Panc1 (cell line): ENCODE measurements at regions not wholly inside any gene's neighbourhood (a gene's known extent, or its start where the extent isn't known, plus 50 kb on each side); places are given as distances from the start of the nearest gene placed in this dataset.
"Not testable (repeated sequence)": the region's sequence is repeated elsewhere in the genome, so short reads cannot be mapped to it uniquely, and the experiment has no call there.

Source experiments
- TF ChIP-seq, protein P1 (sequence below), 2 experiments: IDR thresholded peaks; 2 replicates each; pipeline ENCODE4 v1.6.1; 2011 to 2012; ENCODE audit warnings: low read depth in 2 of 2, control low read depth in 1 of 2, low read length in 1 of 2, mild to moderate bottlenecking in 1 of 2, moderate library complexity in 1 of 2; ENCODE audit not compliant: insufficient read depth in 1 of 2
- TF ChIP-seq, protein P2 (sequence below): fragments of 450-650 bp; IDR thresholded peaks from 2 replicates; pipeline ENCODE4 v1.5.1; 2017; ENCODE audit warnings: mild to moderate bottlenecking

DNA sequence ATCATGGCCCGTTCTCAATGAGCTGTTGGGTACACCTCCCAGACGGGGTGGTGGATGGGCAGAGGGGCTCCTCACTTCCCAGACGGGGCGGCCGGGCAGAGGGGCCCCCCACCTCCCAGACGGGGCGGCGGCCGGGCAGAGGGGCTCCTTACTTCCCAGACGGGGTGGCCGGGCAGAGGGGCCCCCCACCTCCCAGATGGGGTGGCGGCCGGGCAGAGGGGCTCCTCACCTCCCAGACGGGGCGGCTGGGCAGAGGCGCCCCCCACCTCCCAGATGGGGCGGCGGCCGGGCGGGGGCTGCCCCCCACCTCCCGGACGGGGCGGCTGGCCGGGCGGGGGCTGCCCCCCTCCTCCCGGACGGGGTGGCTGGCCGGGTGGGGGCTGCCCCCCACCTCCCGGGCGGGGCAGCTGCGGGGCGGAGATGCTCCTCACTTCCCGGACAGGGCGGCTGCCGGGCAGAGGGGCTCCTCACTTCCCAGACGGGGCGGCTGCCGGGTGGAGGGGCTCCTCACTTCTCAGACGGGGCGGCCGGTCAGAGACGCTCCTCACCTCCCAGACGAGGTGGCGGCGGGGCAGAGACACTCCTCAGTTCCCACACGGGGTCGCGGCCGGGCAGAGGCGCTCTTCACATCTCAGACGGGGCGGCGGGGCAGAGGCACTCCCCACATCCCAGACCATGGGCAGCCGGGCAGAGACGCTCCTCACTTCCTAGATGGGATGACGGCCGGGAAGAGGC is 63.3 kb upstream of the TEX264 start:
- TF ChIP-seq, protein P1, sequence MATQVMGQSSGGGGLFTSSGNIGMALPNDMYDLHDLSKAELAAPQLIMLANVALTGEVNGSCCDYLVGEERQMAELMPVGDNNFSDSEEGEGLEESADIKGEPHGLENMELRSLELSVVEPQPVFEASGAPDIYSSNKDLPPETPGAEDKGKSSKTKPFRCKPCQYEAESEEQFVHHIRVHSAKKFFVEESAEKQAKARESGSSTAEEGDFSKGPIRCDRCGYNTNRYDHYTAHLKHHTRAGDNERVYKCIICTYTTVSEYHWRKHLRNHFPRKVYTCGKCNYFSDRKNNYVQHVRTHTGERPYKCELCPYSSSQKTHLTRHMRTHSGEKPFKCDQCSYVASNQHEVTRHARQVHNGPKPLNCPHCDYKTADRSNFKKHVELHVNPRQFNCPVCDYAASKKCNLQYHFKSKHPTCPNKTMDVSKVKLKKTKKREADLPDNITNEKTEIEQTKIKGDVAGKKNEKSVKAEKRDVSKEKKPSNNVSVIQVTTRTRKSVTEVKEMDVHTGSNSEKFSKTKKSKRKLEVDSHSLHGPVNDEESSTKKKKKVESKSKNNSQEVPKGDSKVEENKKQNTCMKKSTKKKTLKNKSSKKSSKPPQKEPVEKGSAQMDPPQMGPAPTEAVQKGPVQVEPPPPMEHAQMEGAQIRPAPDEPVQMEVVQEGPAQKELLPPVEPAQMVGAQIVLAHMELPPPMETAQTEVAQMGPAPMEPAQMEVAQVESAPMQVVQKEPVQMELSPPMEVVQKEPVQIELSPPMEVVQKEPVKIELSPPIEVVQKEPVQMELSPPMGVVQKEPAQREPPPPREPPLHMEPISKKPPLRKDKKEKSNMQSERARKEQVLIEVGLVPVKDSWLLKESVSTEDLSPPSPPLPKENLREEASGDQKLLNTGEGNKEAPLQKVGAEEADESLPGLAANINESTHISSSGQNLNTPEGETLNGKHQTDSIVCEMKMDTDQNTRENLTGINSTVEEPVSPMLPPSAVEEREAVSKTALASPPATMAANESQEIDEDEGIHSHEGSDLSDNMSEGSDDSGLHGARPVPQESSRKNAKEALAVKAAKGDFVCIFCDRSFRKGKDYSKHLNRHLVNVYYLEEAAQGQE (IDR thresholded peaks at IDR 0.05; ENCODE audit: insufficient read depth in 1 of 2, low read depth in 2 of 2, low read length in 1 of 2), result not testable (repeated sequence)
- TF ChIP-seq, protein P2, sequence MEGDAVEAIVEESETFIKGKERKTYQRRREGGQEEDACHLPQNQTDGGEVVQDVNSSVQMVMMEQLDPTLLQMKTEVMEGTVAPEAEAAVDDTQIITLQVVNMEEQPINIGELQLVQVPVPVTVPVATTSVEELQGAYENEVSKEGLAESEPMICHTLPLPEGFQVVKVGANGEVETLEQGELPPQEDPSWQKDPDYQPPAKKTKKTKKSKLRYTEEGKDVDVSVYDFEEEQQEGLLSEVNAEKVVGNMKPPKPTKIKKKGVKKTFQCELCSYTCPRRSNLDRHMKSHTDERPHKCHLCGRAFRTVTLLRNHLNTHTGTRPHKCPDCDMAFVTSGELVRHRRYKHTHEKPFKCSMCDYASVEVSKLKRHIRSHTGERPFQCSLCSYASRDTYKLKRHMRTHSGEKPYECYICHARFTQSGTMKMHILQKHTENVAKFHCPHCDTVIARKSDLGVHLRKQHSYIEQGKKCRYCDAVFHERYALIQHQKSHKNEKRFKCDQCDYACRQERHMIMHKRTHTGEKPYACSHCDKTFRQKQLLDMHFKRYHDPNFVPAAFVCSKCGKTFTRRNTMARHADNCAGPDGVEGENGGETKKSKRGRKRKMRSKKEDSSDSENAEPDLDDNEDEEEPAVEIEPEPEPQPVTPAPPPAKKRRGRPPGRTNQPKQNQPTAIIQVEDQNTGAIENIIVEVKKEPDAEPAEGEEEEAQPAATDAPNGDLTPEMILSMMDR, result not testable (repeated sequence)
